ENCODE measurements at regions not wholly inside any gene's neighbourhood (a gene's known extent, or its start where the extent isn't known, plus 50 kb on each side); places are given as distances from the start of the nearest gene placed in this dataset.

DNA sequence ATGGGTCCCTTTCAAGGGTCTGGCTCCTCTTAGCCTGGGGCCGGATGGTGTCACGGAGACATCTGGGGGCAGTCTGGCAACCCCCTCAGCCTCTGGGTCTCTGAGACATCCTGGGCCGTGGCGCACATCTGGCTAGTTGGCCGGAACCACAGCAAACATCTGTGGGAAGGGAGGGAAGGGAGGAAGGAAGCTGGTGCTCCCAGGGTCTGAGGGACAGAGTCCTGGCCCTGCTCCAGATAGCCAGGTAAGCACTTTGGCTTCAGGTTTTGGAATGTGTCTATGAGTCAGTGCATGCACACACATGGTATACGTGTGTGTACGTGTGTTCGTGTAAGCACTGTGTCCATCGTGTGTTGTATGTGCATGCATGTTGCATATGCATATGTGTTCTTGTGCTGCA, 225.1 kb downstream of the MN1 start:
- TF ChIP-seq, protein P1, sequence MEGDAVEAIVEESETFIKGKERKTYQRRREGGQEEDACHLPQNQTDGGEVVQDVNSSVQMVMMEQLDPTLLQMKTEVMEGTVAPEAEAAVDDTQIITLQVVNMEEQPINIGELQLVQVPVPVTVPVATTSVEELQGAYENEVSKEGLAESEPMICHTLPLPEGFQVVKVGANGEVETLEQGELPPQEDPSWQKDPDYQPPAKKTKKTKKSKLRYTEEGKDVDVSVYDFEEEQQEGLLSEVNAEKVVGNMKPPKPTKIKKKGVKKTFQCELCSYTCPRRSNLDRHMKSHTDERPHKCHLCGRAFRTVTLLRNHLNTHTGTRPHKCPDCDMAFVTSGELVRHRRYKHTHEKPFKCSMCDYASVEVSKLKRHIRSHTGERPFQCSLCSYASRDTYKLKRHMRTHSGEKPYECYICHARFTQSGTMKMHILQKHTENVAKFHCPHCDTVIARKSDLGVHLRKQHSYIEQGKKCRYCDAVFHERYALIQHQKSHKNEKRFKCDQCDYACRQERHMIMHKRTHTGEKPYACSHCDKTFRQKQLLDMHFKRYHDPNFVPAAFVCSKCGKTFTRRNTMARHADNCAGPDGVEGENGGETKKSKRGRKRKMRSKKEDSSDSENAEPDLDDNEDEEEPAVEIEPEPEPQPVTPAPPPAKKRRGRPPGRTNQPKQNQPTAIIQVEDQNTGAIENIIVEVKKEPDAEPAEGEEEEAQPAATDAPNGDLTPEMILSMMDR (IDR thresholded peaks at IDR 0.05; ENCODE audit: low read depth, low read length): no peak
- no peak for TF ChIP-seq EZH2phosphoT487 (IDR thresholded peaks at IDR 0.05; ENCODE audit: low read depth)
